RWPE1 (cell line): ENCODE measurements at regions not wholly inside any gene's neighbourhood (a gene's known extent, or its start where the extent isn't known, plus 50 kb on each side); places are given as distances from the start of the nearest gene placed in this dataset.

Source experiments
- CTCF ChIA-PET: fragments of 350-600 bp; sonication (Branson Sonifier 250); formaldehyde crosslinking; extraction: SDS; loops from one replicate; lab custom pipeline; 2021; lab: Yijun Ruan, JAX
- POLR2A ChIA-PET: fragments of 400-600 bp; formaldehyde crosslinking; extraction: SDS; loops from one replicate; lab custom pipeline; 2020; ENCODE audit warnings: antibody characterized with exemption; ENCODE audit not compliant: low non-redundant PET; lab: Yijun Ruan, JAX
- DNase-seq: peaks from one replicate; pipeline ENCODE4 v3.0.0; 2012; ENCODE audit warnings: low spot score
- H3K27ac ChIP-seq: fragments of 450-650 bp; 2 replicates; pipeline ENCODE4 v1.5.1; 2017
- CTCF ChIP-seq: fragments of 450-650 bp; conservative IDR thresholded peaks from 2 replicates; pipeline ENCODE4 v1.5.1; 2017; ENCODE audit warnings: low read depth, mild to moderate bottlenecking

DNA sequence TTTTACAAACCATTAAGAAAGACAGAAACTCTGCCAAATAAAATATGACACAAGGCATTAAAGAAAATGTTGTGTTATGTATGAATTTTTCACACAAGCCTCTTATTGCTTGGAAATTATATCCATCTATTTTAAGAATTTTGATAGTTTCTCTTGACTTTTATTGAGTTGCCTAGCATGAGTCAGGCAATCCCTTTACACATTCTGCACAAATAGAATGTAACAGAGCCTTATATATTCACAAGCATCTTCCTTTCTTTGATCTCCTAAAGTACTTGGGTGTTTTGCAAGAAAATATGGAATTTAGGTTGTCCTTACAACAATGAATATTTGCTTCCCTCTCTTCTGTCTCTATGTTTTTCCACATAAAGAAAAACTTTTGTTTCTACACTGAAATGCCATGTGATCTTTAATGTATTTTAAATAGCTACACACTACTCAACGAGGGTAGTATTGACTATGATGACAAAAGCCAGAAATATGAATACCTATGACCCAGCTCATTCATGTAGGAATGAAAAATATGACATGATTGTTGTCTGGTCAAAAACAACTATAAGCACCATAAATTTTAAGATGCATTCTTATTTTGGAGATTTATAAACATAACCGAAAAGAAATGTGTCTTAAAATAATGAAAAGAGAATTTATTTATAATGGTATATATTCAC, 398.8 kb downstream of the GUCY1A2 start:
- CTCF ChIA-PET, result interaction anchor here (0.7 kb wide), 1 partner anchor 56 kb away, joined by 3 read pairs; no protein-coding TSS in a partner anchor
- DNase-seq, result no peak
- H3K27ac ChIP-seq, result no peak overlapping the region
- no peak for TF ChIP-seq CTCF
- POLR2A ChIA-PET, result no interaction called here

- no peak for TF ChIP-seq CTCF
- CTCF ChIA-PET, result interaction anchor here (0.7 kb wide), 1 partner anchor 639 kb away, joined by 3 read pairs; no protein-coding TSS in a partner anchor
- no peak overlapping the region for H3K27ac ChIP-seq
- POLR2A ChIA-PET, result no interaction called here
- no peak for DNase-seq
Observed at GRCh38 chr11:106621484-106621883, 396.8 kb downstream of the GUCY1A2 start.
